CD14-positive monocyte (primary cell): ENCODE measurements at regions not wholly inside any gene's neighbourhood (a gene's known extent, or its start where the extent isn't known, plus 50 kb on each side); places are given as distances from the start of the nearest gene placed in this dataset.

Source experiments
- DNase-seq, 3 donors: peaks; one replicate each; pipeline ENCODE4 v3.0.0-alpha.2; 2011 to 2022
- H2AFZ ChIP-seq: 2 replicates; pipeline ENCODE4 v1.6.0; 2012; ENCODE audit warnings: mild to moderate bottlenecking, low read depth, low read length, inconsistent platforms; ENCODE audit not compliant: insufficient read depth, poor library complexity, severe bottlenecking
- H3K27ac ChIP-seq, 2 donors: 1 replicate in 1 of 2; 2 replicates in 1 of 2; pipeline ENCODE4 v1.5.1; 2012 to 2013; ENCODE audit warnings: low read length in 2 of 2, control low read depth in 1 of 2, inconsistent platforms in 1 of 2, low read depth in 1 of 2, mild to moderate bottlenecking in 1 of 2
- H3K27me3 ChIP-seq, 2 donors: one replicate each; pipeline versions ENCODE4 v1.6.0 to v1.6.1; 2011 to 2013; ENCODE audit warnings: low read length in 2 of 2; ENCODE audit not compliant: control insufficient read depth in 2 of 2, insufficient read depth in 2 of 2
- H3K36me3 ChIP-seq, 2 donors: replicated peaks in 1 of 2; 1 replicate in 1 of 2; 2 replicates in 1 of 2; pipeline versions ENCODE4 v1.5.1 to v1.6.1; 2012 to 2013; ENCODE audit warnings: low read length in 2 of 2, control low read depth in 1 of 2, inconsistent platforms in 1 of 2, mild to moderate bottlenecking in 1 of 2; ENCODE audit not compliant: insufficient read depth in 2 of 2, control insufficient read depth in 1 of 2
- H3K4me1 ChIP-seq, 2 donors: 1 replicate in 1 of 2; 2 replicates in 1 of 2; pipeline versions ENCODE4 v1.5.1 to v1.6.1; 2012 to 2013; ENCODE audit warnings: low read length in 2 of 2, control low read depth in 1 of 2, inconsistent platforms in 1 of 2, mild to moderate bottlenecking in 1 of 2, moderate library complexity in 1 of 2; ENCODE audit not compliant: insufficient read depth in 2 of 2, control insufficient read depth in 1 of 2
- H3K4me2 ChIP-seq: replicated peaks from 2 replicates; pipeline ENCODE3; 2012; ENCODE audit warnings: low read length, moderate library complexity, mild to moderate bottlenecking; ENCODE audit not compliant: poor library complexity, severe bottlenecking; ENCODE audit errors: extremely low read depth
- H3K4me3 ChIP-seq, 3 experiments: fragments of 200-600 bp in 1 of 3; sonication (generic) in 1 of 3; replicated peaks in 1 of 3; 1 replicate in 2 of 3; 2 replicates in 1 of 3; pipeline ENCODE4 v1.5.1; 2011 to 2013; ENCODE audit warnings: low read length in 3 of 3, mild to moderate bottlenecking in 3 of 3, control low read depth in 2 of 3, low read depth in 2 of 3, inconsistent platforms in 1 of 3, moderate library complexity in 1 of 3
- H3K79me2 ChIP-seq: 2 replicates; pipeline ENCODE4 v1.6.0; 2012; ENCODE audit warnings: mild to moderate bottlenecking, control low read depth, inconsistent platforms, low read length, moderate library complexity; ENCODE audit not compliant: insufficient read depth
- H3K9ac ChIP-seq: 2 replicates; pipeline ENCODE4 v1.6.0; 2017; ENCODE audit warnings: low read length, mild to moderate bottlenecking; ENCODE audit not compliant: insufficient read depth, poor library complexity, severe bottlenecking
- H3K9me3 ChIP-seq, 2 donors: replicated peaks in 1 of 2; 1 replicate in 1 of 2; 2 replicates in 1 of 2; pipeline versions ENCODE4 v1.5.1 to v1.6.1; 2012 to 2013; ENCODE audit warnings: low read length in 2 of 2, control low read depth in 1 of 2; ENCODE audit not compliant: control insufficient read depth in 1 of 2, insufficient read depth in 1 of 2
- H4K20me1 ChIP-seq: 2 replicates; pipeline ENCODE4 v1.6.0; 2012; ENCODE audit warnings: mild to moderate bottlenecking, low read length, control low read depth, moderate library complexity; ENCODE audit not compliant: insufficient read depth
- H3K27ac Mint-ChIP-seq, 7 donors: one replicate each; pipeline ENCODE4 v1.8.0; 2020; ENCODE audit warnings: mild to moderate bottlenecking in 7 of 7, mixed read lengths in 7 of 7, moderate library complexity in 6 of 7, inconsistent platforms in 2 of 7
- H3K27me3 Mint-ChIP-seq, 3 donors: one replicate each; pipeline ENCODE4 v1.8.0; 2021 to 2022; ENCODE audit warnings: low read depth in 3 of 3, mild to moderate bottlenecking in 3 of 3, mixed read lengths in 3 of 3, moderate library complexity in 3 of 3, inconsistent platforms in 1 of 3
- H3K36me3 Mint-ChIP-seq, 2 donors: one replicate each; pipeline ENCODE4 v1.8.0; 2020; ENCODE audit warnings: mixed read lengths in 2 of 2, inconsistent platforms in 1 of 2, mild to moderate bottlenecking in 1 of 2
- H3K4me1 Mint-ChIP-seq: one replicate; pipeline ENCODE4 v1.8.0; 2020; ENCODE audit warnings: mild to moderate bottlenecking, mixed read lengths
- H3K4me3 Mint-ChIP-seq, 2 donors: one replicate each; pipeline ENCODE4 v1.8.0; 2020; ENCODE audit warnings: mild to moderate bottlenecking in 2 of 2, mixed read lengths in 2 of 2, moderate library complexity in 1 of 2
- H3K9me3 Mint-ChIP-seq, 7 donors: one replicate each; pipeline ENCODE4 v1.8.0; 2020 to 2022; ENCODE audit warnings: mixed read lengths in 7 of 7, mild to moderate bottlenecking in 6 of 7, moderate library complexity in 6 of 7, inconsistent platforms in 2 of 7
- CTCF ChIP-seq: fragments of 200-600 bp; IDR thresholded peaks from one replicate; pipeline ENCODE4 v1.8.0; 2022; ENCODE audit warnings: antibody characterized with exemption, mild to moderate bottlenecking
- WGBS: methylation state at CpG from one replicate; pipeline ENCODE4 v1.1.5; 2013; ENCODE audit warnings: missing lambda C conversion rate; ENCODE audit not compliant: insufficient coverage; 5-methylcytosine and 5-hydroxymethylcytosine counted together
- intact Hi-C, 2 donors: fragments of 100-400 bp; cut with micrococcal nuclease; formaldehyde crosslinking; loops; one replicate each; pipeline versions ENCODE4 v1.15.0 to v1.15.1; 2023

- no peak overlapping the region for H3K4me3 Mint-ChIP-seq
- no peak for DNase-seq
- Histone ChIP-seq H4K20me1 (no peaks in the 10 kb centered on the region), H3K9ac (no peak overlapping the region), H2AFZ (no peak overlapping the region), H3K9me3 (peaks cover 0 to 4% of the 10 kb centered on the region in 2 donors), H3K27me3 (no peaks in the 10 kb centered on the region), H3K36me3 (no peaks in the 10 kb centered on the region), H3K4me2 (no peak overlapping the region), H3K27ac (no peak overlapping the region), H3K4me3 (no peak overlapping the region), H3K79me2 (no peaks in the 10 kb centered on the region), H3K4me1 (no peaks in the 10 kb centered on the region)
- H3K36me3 Mint-ChIP-seq: no peaks in the 10 kb centered on the region
- no CpG with 5 or more reads among the region's 1 CpG for WGBS
- no peak for TF ChIP-seq CTCF
- peaks cover 0 to 4% (median 2%) of the 10 kb centered on the region in 7 donors for H3K9me3 Mint-ChIP-seq
- peaks cover 0 to 2% (median 2%) of the 10 kb centered on the region in 3 donors for H3K27me3 Mint-ChIP-seq
- intact Hi-C loops: no loop called here
- no peak overlapping the region for H3K27ac Mint-ChIP-seq
- peaks cover 2% of the 10 kb centered on the region for H3K4me1 Mint-ChIP-seq
Observed at GRCh38 chr5:58279259-58279658, 180.6 kb downstream of the PLK2 start.

GRCh38 chr5:58276431-58276830 lies 183.5 kb downstream of the PLK2 start:
- Histone ChIP-seq H3K4me3 (no peak overlapping the region), H3K9ac (no peak overlapping the region), H4K20me1 (no peaks in the 10 kb centered on the region), H3K27ac (no peak overlapping the region), H3K36me3 (no peaks in the 10 kb centered on the region), H3K4me2 (no peak overlapping the region), H3K27me3 (no peaks in the 10 kb centered on the region), H3K79me2 (no peaks in the 10 kb centered on the region), H3K9me3 (peaks cover 0 to 4% of the 10 kb centered on the region in 2 donors), H3K4me1 (no peaks in the 10 kb centered on the region), H2AFZ (no peak overlapping the region)
- no peak for TF ChIP-seq CTCF
- Mint-ChIP-seq H3K4me3 (no peak overlapping the region), H3K36me3 (no peaks in the 10 kb centered on the region), H3K27ac (no peak overlapping the region), H3K4me1 (peaks cover 2% of the 10 kb centered on the region), H3K9me3 (peaks cover 0 to 7% (median 4%) of the 10 kb centered on the region in 7 donors), H3K27me3 (peaks cover 2 to 13% (median 8%) of the 10 kb centered on the region in 3 donors)
- no peak for DNase-seq
- WGBS: no CpG with 5 or more reads among the region's 3 CpGs
- intact Hi-C loops: no loop called here
